A673 (cell line): ENCODE measurements at regions not wholly inside any gene's neighbourhood (a gene's known extent, or its start where the extent isn't known, plus 50 kb on each side); places are given as distances from the start of the nearest gene placed in this dataset.

Experiments used
- BruUV-seq: library from RNA; stranded (reverse); fragments of 400-500 nt; replicated peaks from 2 replicates; lab custom pipeline; 2021; lab: Mats Ljungman, UMichigan
- CTCF ChIA-PET: fragments of 300-600 bp; sonication (Branson Sonifier 250); formaldehyde crosslinking; loops from one replicate; lab custom pipeline; 2022; ENCODE audit warnings: antibody characterized with exemption; lab: Charles Lee
- POLR2A ChIA-PET: fragments of 300-600 bp; sonication (Branson Sonifier 250); formaldehyde crosslinking; loops from one replicate; lab custom pipeline; 2022; ENCODE audit warnings: antibody characterized with exemption; ENCODE audit not compliant: low non-redundant PET; lab: Charles Lee
- DNase-seq: peaks from one replicate; pipeline ENCODE4 v3.0.0-alpha.2; 2015; ENCODE audit warnings: low spot score
- H3K27ac ChIP-seq: fragments of 200-600 bp; sonication (generic); 2 replicates; pipeline ENCODE4 v1.5.1; 2016; ENCODE audit warnings: mixed run types, low read depth, mild to moderate bottlenecking, mixed read lengths, antibody characterized with exemption, low read length; ENCODE audit not compliant: poor library complexity, severe bottlenecking
- H3K27me3 ChIP-seq: fragments of 200-600 bp; sonication (generic); replicated peaks from 2 replicates; pipeline ENCODE4 v1.6.1; 2017; ENCODE audit warnings: mixed run types, low read depth, mild to moderate bottlenecking, mixed read lengths, antibody characterized with exemption, low read length; ENCODE audit not compliant: insufficient read depth, poor library complexity
- H3K36me3 ChIP-seq: fragments of 200-600 bp; sonication (generic); 2 replicates; pipeline ENCODE4 v1.6.1; 2016; ENCODE audit warnings: mixed run types, mild to moderate bottlenecking, mixed read lengths, antibody characterized with exemption, low read length; ENCODE audit not compliant: insufficient read depth, poor library complexity, severe bottlenecking
- H3K4me1 ChIP-seq: fragments of 200-600 bp; sonication (generic); 2 replicates; pipeline ENCODE4 v1.6.1; 2017; ENCODE audit warnings: mixed run types, mild to moderate bottlenecking, mixed read lengths, antibody characterized with exemption, low read length; ENCODE audit not compliant: insufficient read depth, poor library complexity, severe bottlenecking
- H3K4me3 ChIP-seq: fragments of 200-600 bp; sonication (generic); 2 replicates; pipeline ENCODE4 v1.5.1; 2016; ENCODE audit warnings: low read depth, mixed run types, mild to moderate bottlenecking, mixed read lengths, low read length; ENCODE audit not compliant: poor library complexity, severe bottlenecking
- H3K9me3 ChIP-seq: fragments of 200-600 bp; sonication (generic); 2 replicates; pipeline ENCODE4 v1.6.1; 2016; ENCODE audit warnings: mixed run types, low read depth, mild to moderate bottlenecking, mixed read lengths, antibody characterized with exemption, low read length; ENCODE audit not compliant: poor library complexity, severe bottlenecking
- CTCF ChIP-seq: fragments of 300-800, 200-600 bp; sonication (generic); conservative IDR thresholded peaks from 2 replicates; pipeline ENCODE4 v1.5.1; 2017; ENCODE audit warnings: low read depth, mild to moderate bottlenecking, antibody characterized with exemption, low read length, moderate library complexity, mixed read lengths
- EZH2 ChIP-seq: fragments of 200-600 bp; sonication (generic); IDR thresholded peaks from 2 replicates; pipeline ENCODE4 v1.6.1; 2017; ENCODE audit warnings: borderline replicate concordance, low read depth, mild to moderate bottlenecking, mixed read lengths, antibody characterized with exemption, low read length; ENCODE audit not compliant: poor library complexity, severe bottlenecking
- intact Hi-C: fragments of 100-400 bp; cut with micrococcal nuclease; formaldehyde crosslinking; loops from one replicate; pipeline ENCODE4 v1.10.0; 2022; ENCODE audit not compliant: unreplicated experiment

- ChIA-PET POLR2A (no interaction called here), CTCF (no interaction called here)
- Histone ChIP-seq H3K4me1 (no peaks in the 10 kb centered on the region), H3K9me3 (no peaks in the 10 kb centered on the region), H3K4me3 (no peak overlapping the region), H3K27ac (no peak overlapping the region), H3K36me3 (no peaks in the 10 kb centered on the region), H3K27me3 (peaks cover 7% of the 10 kb centered on the region)
- no TSS peak for BruUV-seq
- TF ChIP-seq EZH2, result no peak
- TF ChIP-seq CTCF, result no peak
- intact Hi-C loops, result no loop called here
- no peak for DNase-seq
These were observed 726.4 kb upstream of the GRAMD2B start for GRCh38 chr5:125696762-125697161.

GRCh38 chr5:125698420-125698819 lies 724.8 kb upstream of the GRAMD2B start:
- Histone ChIP-seq H3K9me3 (no peaks in the 10 kb centered on the region), H3K36me3 (no peaks in the 10 kb centered on the region), H3K4me3 (no peak overlapping the region), H3K4me1 (no peaks in the 10 kb centered on the region), H3K27ac (no peak overlapping the region), H3K27me3 (peaks cover 7% of the 10 kb centered on the region)
- ChIA-PET POLR2A (no interaction called here), CTCF (no interaction called here)
- intact Hi-C loops, result no loop called here
- no TSS peak for BruUV-seq
- no peak for TF ChIP-seq CTCF
- TF ChIP-seq EZH2, result no peak
- DNase-seq, result no peak

GRCh38 chr5:125699860-125700259 lies 723.3 kb upstream of the GRAMD2B start:
- no peaks in the 10 kb centered on the region for H3K36me3 ChIP-seq
- no peak for TF ChIP-seq EZH2
- no peak for TF ChIP-seq CTCF
- peaks cover 8% of the 10 kb centered on the region for H3K9me3 ChIP-seq
- CTCF ChIA-PET, result no interaction called here
- no peaks in the 10 kb centered on the region for H3K4me1 ChIP-seq
- intact Hi-C loops, result no loop called here
- DNase-seq, result no peak
- no TSS peak for BruUV-seq
- H3K4me3 ChIP-seq, result no peak overlapping the region
- H3K27ac ChIP-seq, result no peak overlapping the region
- POLR2A ChIA-PET, result no interaction called here
- peaks cover 7% of the 10 kb centered on the region for H3K27me3 ChIP-seq
